Gastroesophageal sphincter (tissue), 4 donors: ENCODE measurements at regions not wholly inside any gene's neighbourhood (a gene's known extent, or its start where the extent isn't known, plus 50 kb on each side); places are given as distances from the start of the nearest gene placed in this dataset.

Source experiments
- ATAC-seq: fragments of 150-250 bp; one replicate; pipeline ENCODE4 v1.9.1; 2016; ENCODE audit warnings: mild to moderate bottlenecking, moderate library complexity
- H3K27ac ChIP-seq, 4 donors: fragments of 200-600 bp; sonication (generic) in 3 of 4; 1 replicate in 3 of 4; 2 replicates in 1 of 4; pipeline ENCODE4 v1.5.1; 2016 to 2019
- H3K27me3 ChIP-seq: fragments of 200-600 bp; sonication (generic); one replicate; pipeline ENCODE4 v1.5.1; 2019
- H3K36me3 ChIP-seq, 2 donors: fragments of 200-600 bp; sonication (generic); one replicate each; pipeline ENCODE4 v1.5.1; 2019; ENCODE audit warnings: control low read depth in 1 of 2
- H3K4me1 ChIP-seq, 3 donors: fragments of 200-600 bp; sonication (generic); 1 replicate in 2 of 3; 2 replicates in 1 of 3; pipeline ENCODE4 v1.5.1; 2016 to 2019; ENCODE audit warnings: control low read depth in 2 of 3
- H3K4me3 ChIP-seq, 2 donors: fragments of 200-600 bp; sonication (generic); one replicate each; pipeline ENCODE4 v1.5.1; 2019; ENCODE audit warnings: mild to moderate bottlenecking in 1 of 2, moderate library complexity in 1 of 2
- H3K9me3 ChIP-seq, 3 donors: fragments of 200-600 bp; sonication (generic); one replicate each; pipeline ENCODE4 v1.5.1; 2017 to 2019; ENCODE audit warnings: control low read depth in 2 of 3
- CTCF ChIP-seq, 4 experiments: fragments of 200-600 bp in 2 of 4; fragments of 450-650 bp in 2 of 4; sonication (generic) in 1 of 4; IDR thresholded peaks; one replicate each; pipeline ENCODE4 v1.5.1; 2017 to 2019; ENCODE audit warnings: antibody characterized with exemption in 4 of 4, mild to moderate bottlenecking in 2 of 4, moderate library complexity in 2 of 4
- EP300 ChIP-seq: sonication (generic); formaldehyde crosslinking; IDR thresholded peaks from one replicate; pipeline ENCODE4 v1.6.1; 2017; ENCODE audit warnings: antibody characterized with exemption, mild to moderate bottlenecking
- POLR2A ChIP-seq, 2 donors: fragments of 450-650 bp; IDR thresholded peaks; one replicate each; pipeline ENCODE4 v1.6.1; 2017; ENCODE audit warnings: antibody characterized with exemption in 2 of 2, mild to moderate bottlenecking in 2 of 2, moderate library complexity in 1 of 2
- POLR2AphosphoS5 ChIP-seq: sonication (generic); formaldehyde crosslinking; IDR thresholded peaks from one replicate; pipeline ENCODE4 v1.6.1; 2017; ENCODE audit warnings: antibody characterized with exemption
- WGBS, 2 donors: methylation state at CpG; one replicate each; pipeline ENCODE4 v1.1.5; 2018; ENCODE audit warnings: low coverage in 1 of 2; 5-methylcytosine and 5-hydroxymethylcytosine counted together

- no peaks in the 10 kb centered on the region for H3K36me3 ChIP-seq
- no peaks in the 10 kb centered on the region for H3K9me3 ChIP-seq
- 46 to 48% methylated on average over 1 of the region's 1 CpG for WGBS, 2 donors
- H3K4me3 ChIP-seq, result no peak overlapping the region
- no peak overlapping the region for H3K27ac ChIP-seq
- no peaks in the 10 kb centered on the region for H3K27me3 ChIP-seq
- TF ChIP-seq EP300, result no peak
- TF ChIP-seq CTCF (IDR thresholded peaks at IDR 0.05), result no peak
- TF ChIP-seq POLR2AphosphoS5, result no peak
- no peak for TF ChIP-seq POLR2A (IDR thresholded peaks at IDR 0.05)
- no peak for ATAC-seq
- no peaks in the 10 kb centered on the region for H3K4me1 ChIP-seq
Measured at GRCh38 chr7:80403686-80404241, 108.1 kb downstream of the GNAT3 start.

- no peaks in the 10 kb centered on the region for H3K36me3 ChIP-seq
- TF ChIP-seq EP300 (no peak), POLR2AphosphoS5 (no peak), CTCF (IDR thresholded peaks at IDR 0.05) (no peak), POLR2A (IDR thresholded peaks at IDR 0.05) (no peak)
- WGBS, 2 donors, result 75 to 83% methylated on average over 1 of the region's 1 CpG
Measured at GRCh38 chr7:80401708-80402107, 110.2 kb downstream of the GNAT3 start.

GRCh38 chr7:80393786-80394185 is 118.1 kb downstream of the GNAT3 start:
- no peak overlapping the region for H3K4me3 ChIP-seq
- H3K36me3 ChIP-seq, result no peaks in the 10 kb centered on the region
- no peaks in the 10 kb centered on the region for H3K9me3 ChIP-seq
- TF ChIP-seq POLR2AphosphoS5 (no peak), EP300 (no peak), POLR2A (IDR thresholded peaks at IDR 0.05) (no peak), CTCF (IDR thresholded peaks at IDR 0.05) (no peak)
- peaks cover 0 to 9% (median 0%) of the 10 kb centered on the region in 3 donors for H3K4me1 ChIP-seq
- ATAC-seq, result no peak
- H3K27ac ChIP-seq, result no peak overlapping the region
- 83 to 100% methylated on average over 2 of the region's 2 CpGs for WGBS, 2 donors
- H3K27me3 ChIP-seq, result no peaks in the 10 kb centered on the region

More at GRCh38 chr7:80401708-80402107, 110.2 kb downstream of the GNAT3 start:
- H3K9me3 ChIP-seq, result no peaks in the 10 kb centered on the region
- no peaks in the 10 kb centered on the region for H3K27me3 ChIP-seq
- H3K27ac ChIP-seq, result no peak overlapping the region
- H3K4me1 ChIP-seq, result no peaks in the 10 kb centered on the region
- H3K4me3 ChIP-seq, result no peak overlapping the region
- ATAC-seq, result no peak

GRCh38 chr7:80392229-80393169 is 119.4 kb downstream of the GNAT3 start:
- ATAC-seq, result no peak
- no peak for TF ChIP-seq EP300
- peak; percentile 45 to 69 (median 64) for TF ChIP-seq CTCF (IDR thresholded peaks at IDR 0.05)
- no peak for TF ChIP-seq POLR2AphosphoS5
- WGBS, 2 donors, result 74 to 82% methylated on average over 2 to 4 of the region's 4 CpGs
- H3K4me1 ChIP-seq, result peaks cover 0 to 12% (median 0%) of the 10 kb centered on the region in 3 donors
- H3K4me3 ChIP-seq, result no peak overlapping the region
- no peaks in the 10 kb centered on the region for H3K9me3 ChIP-seq
- H3K27me3 ChIP-seq, result no peaks in the 10 kb centered on the region
- H3K36me3 ChIP-seq, result no peaks in the 10 kb centered on the region
- no peak overlapping the region for H3K27ac ChIP-seq
